Common myeloid progenitor, CD34-positive (primary cell): ENCODE measurements at regions not wholly inside any gene's neighbourhood (a gene's known extent, or its start where the extent isn't known, plus 50 kb on each side); places are given as distances from the start of the nearest gene placed in this dataset.
A peak's percentile ranks its signal among the peaks of the same experiment; 100 is the strongest.

ENCODE experiments used
- CTCF ChIA-PET: fragments of 350-600 bp; sonication (Branson Sonifier 250); formaldehyde crosslinking; loops from one replicate; lab custom pipeline; 2021; ENCODE audit warnings: antibody characterized with exemption; lab: Charles Lee
- POLR2A ChIA-PET: fragments of 350-600 bp; sonication (Branson Sonifier 250); formaldehyde crosslinking; loops from one replicate; lab custom pipeline; 2021; ENCODE audit warnings: antibody characterized with exemption; lab: Charles Lee
- DNase-seq, 3 donors: peaks; one replicate each; pipeline versions ENCODE4 v3.0.0 to v3.0.0-alpha.2; 2013
- H3K27ac ChIP-seq, 2 experiments: 1 replicate in 1 of 2; 2 replicates in 1 of 2; pipeline ENCODE4 v1.7.0; 2013; ENCODE audit warnings: inconsistent platforms in 2 of 2, low read length in 2 of 2, mild to moderate bottlenecking in 2 of 2, low read depth in 1 of 2, moderate library complexity in 1 of 2; ENCODE audit not compliant: severe bottlenecking in 2 of 2, insufficient read depth in 1 of 2, poor library complexity in 1 of 2
- H3K27me3 ChIP-seq, 5 experiments: replicated peaks in 2 of 5; 1 replicate in 3 of 5; 2 replicates in 2 of 5; pipeline versions ENCODE4 v1.6.1 to v1.7.0; 2013; ENCODE audit warnings: low read length in 4 of 5, mild to moderate bottlenecking in 2 of 5, moderate library complexity in 2 of 5, inconsistent platforms in 1 of 5; ENCODE audit not compliant: insufficient read depth in 5 of 5, control insufficient read depth in 4 of 5
- H3K36me3 ChIP-seq, 4 experiments: 1 replicate in 2 of 4; 2 replicates in 2 of 4; pipeline versions ENCODE4 v1.6.1 to v1.7.0; 2013; ENCODE audit warnings: low read length in 3 of 4, control low read depth in 1 of 4, mild to moderate bottlenecking in 1 of 4; ENCODE audit not compliant: control insufficient read depth in 4 of 4, insufficient read depth in 4 of 4
- H3K4me1 ChIP-seq, 4 experiments: 1 replicate in 3 of 4; 2 replicates in 1 of 4; pipeline versions ENCODE4 v1.6.1 to v1.7.1; 2013; ENCODE audit warnings: low read length in 3 of 4, mild to moderate bottlenecking in 3 of 4, control low read depth in 1 of 4, inconsistent platforms in 1 of 4, moderate library complexity in 1 of 4; ENCODE audit not compliant: control insufficient read depth in 4 of 4, insufficient read depth in 4 of 4; ENCODE audit errors: control extremely low read depth in 1 of 4
- H3K4me3 ChIP-seq, 7 experiments: 1 replicate in 4 of 7; 2 replicates in 3 of 7; pipeline versions ENCODE4 v1.5.1 to v1.7.0; 2013; ENCODE audit warnings: mild to moderate bottlenecking in 7 of 7, low read length in 6 of 7, moderate library complexity in 6 of 7, inconsistent platforms in 2 of 7, low read depth in 2 of 7, control low read depth in 1 of 7; ENCODE audit not compliant: insufficient read depth in 4 of 7, control insufficient read depth in 1 of 7; ENCODE audit errors: extremely low read depth in 1 of 7
- H3K9me3 ChIP-seq, 5 experiments: 1 replicate in 4 of 5; 2 replicates in 1 of 5; pipeline versions ENCODE4 v1.6.1 to v1.7.1; 2013; ENCODE audit warnings: low read length in 4 of 5, mild to moderate bottlenecking in 2 of 5, inconsistent platforms in 1 of 5, low read depth in 1 of 5, moderate library complexity in 1 of 5; ENCODE audit not compliant: control insufficient read depth in 4 of 5, insufficient read depth in 2 of 5; ENCODE audit errors: control extremely low read depth in 1 of 5
- WGBS: methylation state at CpG from one replicate; pipeline ENCODE4 v1.1.5; 2013; ENCODE audit not compliant: insufficient coverage; 5-methylcytosine and 5-hydroxymethylcytosine counted together

DNA sequence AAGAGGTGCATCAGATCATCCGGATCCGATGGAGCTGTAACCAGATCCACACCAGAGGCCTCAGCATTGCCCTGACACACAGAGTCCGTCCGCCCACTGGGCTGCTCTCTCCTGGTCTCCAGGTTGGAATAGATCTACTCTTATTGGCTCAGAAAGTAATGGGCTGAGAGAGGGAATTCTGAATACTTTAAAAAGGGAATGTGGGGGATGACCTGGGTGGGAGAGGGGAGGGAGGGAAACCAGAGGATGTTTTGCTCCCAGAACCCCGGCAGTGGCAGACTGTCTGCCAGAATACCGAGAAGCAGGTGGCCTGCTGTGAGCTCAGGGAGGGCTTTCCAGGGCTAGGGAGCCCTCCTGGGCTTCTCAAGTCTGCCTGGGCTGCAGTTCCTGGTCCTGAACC, 126.5 kb downstream of the ENGASE start:
- 35% methylated on average over 6 of the region's 6 CpGs for WGBS
- Histone ChIP-seq H3K9me3 (no peaks in the 10 kb centered on the region), H3K36me3 (no peaks in the 10 kb centered on the region), H3K4me3 (no peak overlapping the region), H3K27me3 (peaks cover 0 to 75% (median 8%) of the 10 kb centered on the region in 5 experiments), H3K27ac (no peak overlapping the region), H3K4me1 (no peaks in the 10 kb centered on the region)
- POLR2A ChIA-PET = interaction anchor here (0.5 to 1.0 kb wide), 3 partner anchors 18 to 900 kb away, joined by 3 read pairs; partner anchors contain the start of gene GAA
- CTCF ChIA-PET = no interaction called here
- DNase-seq = no peak

DNA sequence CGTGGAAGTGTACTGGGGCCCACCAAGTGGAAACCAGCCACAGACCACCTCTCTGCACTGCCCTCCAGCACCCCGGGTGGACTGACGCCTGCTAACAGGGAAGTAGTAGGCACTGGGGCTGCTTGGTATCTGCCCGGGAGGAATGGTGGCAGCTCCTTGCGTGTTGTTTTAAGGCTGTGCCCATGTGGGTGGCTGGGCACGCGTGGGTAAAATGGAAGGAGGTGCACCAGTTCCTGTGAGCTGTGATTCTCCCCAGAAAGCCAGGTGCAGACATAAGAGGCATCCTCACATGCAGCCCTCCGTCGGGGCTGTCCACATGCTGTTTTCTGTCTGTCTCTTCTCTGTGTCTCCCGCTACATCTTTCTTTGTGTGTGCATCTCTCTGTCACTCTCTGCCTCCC, 122.3 kb downstream of the ENGASE start:
- no peak for DNase-seq
- H3K36me3 ChIP-seq = no peaks in the 10 kb centered on the region
- H3K27ac ChIP-seq = no peak overlapping the region
- CTCF ChIA-PET = no interaction called here
- no peaks in the 10 kb centered on the region for H3K9me3 ChIP-seq
- WGBS = 84% methylated on average over 8 of the region's 10 CpGs
- peaks cover 0 to 78% (median 17%) of the 10 kb centered on the region in 5 experiments for H3K27me3 ChIP-seq
- H3K4me1 ChIP-seq = no peaks in the 10 kb centered on the region
- POLR2A ChIA-PET = no interaction called here
- no peak overlapping the region for H3K4me3 ChIP-seq

DNA sequence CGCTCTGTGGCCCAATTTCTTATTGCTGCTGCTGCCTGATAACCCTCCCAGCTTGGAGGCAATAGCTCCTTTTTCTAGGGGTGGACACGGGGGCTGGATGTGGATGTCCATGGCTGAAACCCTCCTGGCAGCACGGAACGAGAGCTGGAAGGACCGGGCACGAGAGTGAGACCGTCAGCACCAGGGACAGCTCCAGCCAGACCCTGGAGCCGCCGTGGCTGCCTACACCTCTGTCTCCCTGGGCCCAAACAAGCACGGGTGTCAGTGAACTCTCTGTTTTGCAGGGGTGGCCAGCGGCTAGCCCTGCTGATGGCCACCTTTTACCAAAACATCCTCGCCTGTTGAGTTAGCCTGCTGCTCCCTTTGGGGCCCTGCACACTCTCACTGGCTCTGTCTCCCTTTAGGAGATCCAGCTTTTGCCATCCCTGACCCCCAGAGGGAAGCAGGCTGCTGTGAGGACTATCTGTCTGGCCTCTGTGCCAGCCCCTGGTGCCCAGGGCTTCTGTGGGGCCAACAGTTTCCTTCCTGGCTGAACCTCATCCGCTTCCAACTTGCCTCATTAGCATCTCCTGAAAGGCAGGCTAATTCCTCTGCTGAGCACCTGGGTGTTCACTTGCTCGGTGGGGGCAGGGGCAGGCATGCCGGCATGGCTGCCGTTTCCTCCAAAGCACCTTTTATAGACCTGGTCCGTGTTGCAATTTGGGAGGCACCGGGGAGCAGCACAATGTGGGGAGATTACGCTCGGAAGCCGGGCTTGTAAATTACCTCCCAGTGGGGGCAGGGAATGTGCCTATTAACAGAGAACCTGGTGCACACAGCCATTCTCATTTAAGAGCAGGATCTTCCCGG, 118.1 kb downstream of the ENGASE start:
- no peak overlapping the region for H3K4me3 ChIP-seq
- no peaks in the 10 kb centered on the region for H3K9me3 ChIP-seq
- WGBS = 10% methylated on average over 21 of the region's 22 CpGs
- no peaks in the 10 kb centered on the region for H3K4me1 ChIP-seq
- CTCF ChIA-PET = interaction anchor here (1.2 to 2.3 kb wide), 2 partner anchors 14 to 200 kb away, joined by 3 to 7 read pairs; no protein-coding TSS in a partner anchor
- H3K36me3 ChIP-seq = no peaks in the 10 kb centered on the region
- H3K27me3 ChIP-seq = peaks cover 5 to 85% (median 22%) of the 10 kb centered on the region in 5 experiments
- POLR2A ChIA-PET = no interaction called here
- peak; percentile 25 to 64 (median 62) for DNase-seq
- no peak overlapping the region for H3K27ac ChIP-seq

DNA sequence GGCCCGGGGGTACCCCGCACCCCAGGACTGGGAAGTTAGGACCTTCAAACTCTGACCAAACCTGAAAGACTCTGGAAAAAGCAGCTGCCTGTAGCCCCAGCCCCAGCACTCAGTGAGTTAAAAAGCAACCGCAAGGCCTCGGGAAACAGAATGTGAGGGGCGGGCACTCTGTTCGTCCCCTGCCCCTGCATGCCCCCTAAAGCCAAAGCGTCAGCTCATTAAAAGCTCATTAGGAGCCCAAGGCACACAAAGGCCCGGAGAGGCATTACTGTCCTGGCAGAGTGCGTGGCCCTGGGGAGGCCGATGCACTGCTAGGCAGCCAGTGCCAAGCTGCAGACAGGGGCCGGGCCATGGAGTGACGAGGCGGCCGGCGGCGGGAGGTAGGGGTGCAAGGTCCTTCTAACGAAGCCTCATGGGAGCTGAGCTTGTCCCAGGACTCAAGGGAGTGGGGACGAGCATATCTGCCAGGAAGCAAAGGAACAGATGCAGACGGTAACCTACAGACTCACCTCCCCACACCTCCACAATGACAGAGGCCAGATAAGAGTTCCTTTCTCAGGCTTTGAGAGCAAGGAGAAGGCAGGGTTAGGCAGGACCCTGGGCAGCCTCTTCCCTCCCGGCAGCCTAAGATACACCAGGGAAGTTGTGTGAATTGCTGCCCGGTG, 116.8 kb downstream of the ENGASE start:
- Histone ChIP-seq H3K27me3 (peaks cover 5 to 89% (median 24%) of the 10 kb centered on the region in 5 experiments), H3K9me3 (no peaks in the 10 kb centered on the region), H3K4me3 (no peak overlapping the region), H3K36me3 (no peaks in the 10 kb centered on the region), H3K27ac (no peak overlapping the region), H3K4me1 (no peaks in the 10 kb centered on the region)
- WGBS = 33% methylated on average over 10 of the region's 21 CpGs
- ChIA-PET POLR2A (no interaction called here), CTCF (interaction anchor here (1.0 to 2.3 kb wide), 3 partner anchors 15 to 201 kb away, joined by 3 to 7 read pairs (median 3); no protein-coding TSS in a partner anchor)
- no peak for DNase-seq

DNA sequence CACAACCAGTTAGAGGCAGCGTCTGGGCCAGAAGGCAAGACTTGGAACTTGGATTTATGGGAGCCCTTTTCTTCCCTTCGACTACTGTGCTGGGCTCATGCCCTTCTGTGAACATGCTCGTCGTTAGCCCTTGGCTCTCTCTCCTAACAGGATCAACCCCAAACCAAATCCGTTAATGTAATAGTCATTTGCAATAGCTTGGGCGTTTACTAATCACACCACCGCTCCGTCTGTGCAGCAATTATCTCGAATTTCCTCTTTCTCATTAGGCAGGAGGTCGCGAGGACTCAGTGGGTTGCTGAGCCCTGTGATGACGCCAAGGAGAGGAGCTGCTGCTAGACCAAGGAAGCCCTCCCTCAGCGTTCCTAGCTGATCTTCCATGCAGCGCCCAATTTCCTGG, 114.7 kb downstream of the ENGASE start:
- ChIA-PET CTCF (interaction anchor here (1.0 kb wide), 1 partner anchor 204 kb away, joined by 3 read pairs; no protein-coding TSS in a partner anchor), POLR2A (no interaction called here)
- H3K4me1 ChIP-seq = no peaks in the 10 kb centered on the region
- H3K36me3 ChIP-seq = no peaks in the 10 kb centered on the region
- H3K4me3 ChIP-seq = no peak overlapping the region
- 84% methylated on average over 8 of the region's 14 CpGs for WGBS
- no peaks in the 10 kb centered on the region for H3K9me3 ChIP-seq
- peaks cover 5 to 96% (median 34%) of the 10 kb centered on the region in 5 experiments for H3K27me3 ChIP-seq
- no peak for DNase-seq
- no peak overlapping the region for H3K27ac ChIP-seq

DNA sequence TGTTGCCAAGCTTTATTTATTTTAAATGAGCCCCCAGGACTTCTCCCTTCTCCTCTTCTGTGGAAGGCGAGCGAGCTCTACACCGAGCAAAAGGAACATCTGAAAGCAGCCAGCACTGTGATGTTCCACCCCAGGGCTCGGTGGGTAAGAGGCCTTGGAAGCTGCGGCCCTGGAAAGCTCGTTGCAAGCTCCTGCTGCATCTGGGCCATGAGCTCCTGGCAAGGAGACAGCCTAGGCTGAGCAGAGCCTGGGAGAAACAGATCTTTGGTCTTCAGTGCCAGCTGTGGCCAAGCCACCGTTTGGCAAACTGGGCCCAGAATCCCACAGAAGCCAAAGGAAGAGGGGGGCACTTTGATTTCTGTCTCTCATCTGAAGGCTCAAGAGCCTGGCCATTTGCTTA, 114.1 kb downstream of the ENGASE start:
- CTCF ChIA-PET = interaction anchor here (1.0 to 1.3 kb wide), 2 partner anchors 203 to 205 kb away, joined by 3 read pairs; no protein-coding TSS in a partner anchor
- no peaks in the 10 kb centered on the region for H3K36me3 ChIP-seq

More for the DNA sequence above, 114.1 kb downstream of the ENGASE start:
- no peak overlapping the region for H3K27ac ChIP-seq
- POLR2A ChIA-PET = no interaction called here
- no peaks in the 10 kb centered on the region for H3K9me3 ChIP-seq
- DNase-seq = no peak
- WGBS = 71% methylated on average over 3 of the region's 7 CpGs
- H3K4me3 ChIP-seq = no peak overlapping the region
- H3K4me1 ChIP-seq = peaks cover 0 to 6% (median 4%) of the 10 kb centered on the region in 4 experiments
- H3K27me3 ChIP-seq = peaks cover 5 to 99% (median 35%) of the 10 kb centered on the region in 5 experiments
